ENCODE measurements at regions not wholly inside any gene's neighbourhood (a gene's known extent, or its start where the extent isn't known, plus 50 kb on each side); places are given as distances from the start of the nearest gene placed in this dataset.

GRCh38 chr1:18010408-18010807 is 97.2 kb upstream of the IGSF21 start:
- H3K36me3 Mint-ChIP-seq (ENCODE audit: low read depth), result no peaks in the 10 kb centered on the region
- no peak overlapping the region for H3K4me3 Mint-ChIP-seq
- H3K27ac Mint-ChIP-seq, result no peak overlapping the region
- H3K4me1 Mint-ChIP-seq (ENCODE audit: low read depth), result no peaks in the 10 kb centered on the region
- no peak for DNase-seq (ENCODE audit: low spot score)
- H3K9me3 Mint-ChIP-seq, result no peaks in the 10 kb centered on the region
- H3K27me3 Mint-ChIP-seq (ENCODE audit: low read depth), result no peaks in the 10 kb centered on the region

DNA sequence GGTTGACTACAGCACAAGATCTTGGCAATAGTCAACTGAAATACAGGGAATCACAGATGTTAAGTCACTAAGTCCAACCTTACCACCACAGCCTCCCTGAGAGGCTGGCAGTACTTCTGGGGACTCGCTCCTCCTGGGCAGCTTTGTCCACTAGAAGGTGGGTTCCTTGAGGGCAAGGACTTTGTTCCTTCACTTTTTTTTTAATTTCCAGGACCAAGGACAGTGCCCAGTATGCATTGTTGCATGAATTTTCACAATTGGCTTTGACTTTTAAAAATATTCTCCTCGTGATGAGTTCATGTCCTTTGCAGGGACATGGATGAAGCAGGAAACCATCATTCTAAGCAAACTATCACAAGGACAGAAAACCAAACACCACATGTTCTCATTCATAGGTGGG is 96.7 kb upstream of the IGSF21 start:
- no peak for DNase-seq (ENCODE audit: low spot score)
- no peak overlapping the region for H3K4me3 Mint-ChIP-seq
- H3K36me3 Mint-ChIP-seq (ENCODE audit: low read depth), result no peaks in the 10 kb centered on the region
- no peaks in the 10 kb centered on the region for H3K27me3 Mint-ChIP-seq (ENCODE audit: low read depth)
- no peaks in the 10 kb centered on the region for H3K9me3 Mint-ChIP-seq
- H3K27ac Mint-ChIP-seq, result no peak overlapping the region
- H3K4me1 Mint-ChIP-seq (ENCODE audit: low read depth), result no peaks in the 10 kb centered on the region

GRCh38 chr1:18011703-18012102 is 95.9 kb upstream of the IGSF21 start:
- no peak for DNase-seq (ENCODE audit: low spot score)
- H3K9me3 Mint-ChIP-seq, result no peaks in the 10 kb centered on the region
- H3K36me3 Mint-ChIP-seq (ENCODE audit: low read depth), result no peaks in the 10 kb centered on the region
- no peaks in the 10 kb centered on the region for H3K4me1 Mint-ChIP-seq (ENCODE audit: low read depth)
- H3K4me3 Mint-ChIP-seq, result no peak overlapping the region
- no peak overlapping the region for H3K27ac Mint-ChIP-seq
- H3K27me3 Mint-ChIP-seq (ENCODE audit: low read depth), result no peaks in the 10 kb centered on the region

DNA sequence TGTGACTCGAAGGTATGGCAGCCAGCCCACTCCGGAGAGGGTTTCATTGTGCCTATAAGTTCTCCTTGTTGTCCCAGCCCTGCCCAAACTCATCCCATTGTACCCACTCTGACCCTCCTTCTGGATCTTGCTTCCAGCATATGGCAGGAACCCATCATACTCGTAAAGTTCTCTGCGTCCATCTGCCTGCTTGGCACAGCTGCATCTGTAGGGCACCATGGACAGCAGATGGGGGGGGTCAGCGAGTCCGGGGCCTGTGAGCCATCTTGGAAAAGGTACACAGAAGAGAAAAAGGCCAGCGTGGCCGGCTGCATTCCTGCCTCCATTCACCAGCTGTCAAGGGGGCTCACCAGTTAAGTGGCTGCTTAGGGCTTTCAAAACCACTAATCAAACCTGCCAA is 94.9 kb upstream of the IGSF21 start:
- no peaks in the 10 kb centered on the region for H3K36me3 Mint-ChIP-seq (ENCODE audit: low read depth)

DNA sequence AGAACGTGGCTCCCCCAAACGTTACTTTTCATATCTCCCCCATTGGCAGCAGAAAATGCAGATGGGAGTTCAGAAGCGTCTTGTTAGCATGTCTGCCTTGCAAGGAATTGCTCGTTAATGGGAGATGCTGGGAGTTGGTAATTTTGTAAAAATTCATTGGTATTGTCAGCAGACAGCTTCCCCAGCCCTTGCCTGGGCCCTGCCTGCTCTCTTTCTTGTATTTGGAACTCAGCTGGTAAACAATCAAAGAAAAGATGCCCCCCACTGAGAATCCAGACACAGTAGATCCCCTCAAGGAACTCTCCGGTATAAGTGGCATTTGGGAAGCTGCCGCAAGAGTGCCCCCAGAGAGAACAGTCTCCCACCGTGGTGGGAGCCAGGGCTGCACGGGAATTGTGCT is 94.4 kb upstream of the IGSF21 start:
- Mint-ChIP-seq H3K9me3 (no peaks in the 10 kb centered on the region), H3K4me1 (ENCODE audit: low read depth) (no peaks in the 10 kb centered on the region), H3K4me3 (no peak overlapping the region), H3K27ac (no peak overlapping the region), H3K27me3 (ENCODE audit: low read depth) (no peaks in the 10 kb centered on the region), H3K36me3 (ENCODE audit: low read depth) (no peaks in the 10 kb centered on the region)
- DNase-seq (ENCODE audit: low spot score), result no peak

More for the DNA sequence above, 94.9 kb upstream of the IGSF21 start:
- Mint-ChIP-seq H3K4me1 (ENCODE audit: low read depth) (no peaks in the 10 kb centered on the region), H3K27me3 (ENCODE audit: low read depth) (no peaks in the 10 kb centered on the region), H3K27ac (no peak overlapping the region), H3K4me3 (no peak overlapping the region), H3K9me3 (no peaks in the 10 kb centered on the region)
- no peak for DNase-seq (ENCODE audit: low spot score)

DNA sequence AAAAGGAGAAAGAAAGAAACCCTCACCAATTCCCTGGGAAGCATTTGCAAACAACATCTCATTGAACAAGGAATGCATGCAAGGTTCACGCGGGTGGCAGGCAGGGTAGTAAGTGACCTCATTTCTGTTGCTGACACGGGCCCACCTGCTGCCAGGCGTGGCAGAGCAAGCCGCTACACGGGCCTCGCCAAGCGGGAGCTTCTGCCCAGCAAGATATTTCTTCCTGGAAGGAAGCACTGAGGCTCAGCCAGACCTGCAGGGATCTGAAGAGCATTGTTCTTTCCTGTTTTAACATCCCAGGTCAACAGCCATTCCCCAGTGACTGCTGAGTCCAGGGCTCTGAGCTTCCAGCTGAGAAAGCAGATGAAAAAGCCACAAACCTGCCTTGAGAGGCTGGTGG is 91.9 kb upstream of the IGSF21 start:
- no peak for DNase-seq (ENCODE audit: low spot score)
- H3K36me3 Mint-ChIP-seq (ENCODE audit: low read depth), result no peaks in the 10 kb centered on the region
- no peaks in the 10 kb centered on the region for H3K9me3 Mint-ChIP-seq
- H3K27me3 Mint-ChIP-seq (ENCODE audit: low read depth), result no peaks in the 10 kb centered on the region
- no peaks in the 10 kb centered on the region for H3K4me1 Mint-ChIP-seq (ENCODE audit: low read depth)
- H3K27ac Mint-ChIP-seq, result no peak overlapping the region
- H3K4me3 Mint-ChIP-seq, result no peak overlapping the region

- no peak overlapping the region for H3K4me3 Mint-ChIP-seq
- H3K36me3 Mint-ChIP-seq (ENCODE audit: low read depth), result no peaks in the 10 kb centered on the region
- DNase-seq (ENCODE audit: low spot score), result no peak
- no peak overlapping the region for H3K27ac Mint-ChIP-seq
- H3K9me3 Mint-ChIP-seq, result no peaks in the 10 kb centered on the region
- no peaks in the 10 kb centered on the region for H3K27me3 Mint-ChIP-seq (ENCODE audit: low read depth)
- no peaks in the 10 kb centered on the region for H3K4me1 Mint-ChIP-seq (ENCODE audit: low read depth)
Measured at GRCh38 chr1:18018366-18018765, 89.2 kb upstream of the IGSF21 start.

GRCh38 chr1:18020021-18020817 is 87.4 kb upstream of the IGSF21 start:
- Mint-ChIP-seq H3K4me3 (no peak overlapping the region), H3K27me3 (ENCODE audit: low read depth) (no peaks in the 10 kb centered on the region), H3K36me3 (ENCODE audit: low read depth) (no peaks in the 10 kb centered on the region), H3K27ac (no peak overlapping the region), H3K4me1 (ENCODE audit: low read depth) (no peaks in the 10 kb centered on the region), H3K9me3 (no peaks in the 10 kb centered on the region)
- DNase-seq (ENCODE audit: low spot score), result no peak

- DNase-seq (ENCODE audit: low spot score), result no peak
- Mint-ChIP-seq H3K27ac (no peak overlapping the region), H3K36me3 (ENCODE audit: low read depth) (no peaks in the 10 kb centered on the region), H3K4me3 (no peak overlapping the region), H3K4me1 (ENCODE audit: low read depth) (no peaks in the 10 kb centered on the region), H3K27me3 (ENCODE audit: low read depth) (no peaks in the 10 kb centered on the region), H3K9me3 (no peaks in the 10 kb centered on the region)
Measured at GRCh38 chr1:18021242-18021641, 86.4 kb upstream of the IGSF21 start.

DNA sequence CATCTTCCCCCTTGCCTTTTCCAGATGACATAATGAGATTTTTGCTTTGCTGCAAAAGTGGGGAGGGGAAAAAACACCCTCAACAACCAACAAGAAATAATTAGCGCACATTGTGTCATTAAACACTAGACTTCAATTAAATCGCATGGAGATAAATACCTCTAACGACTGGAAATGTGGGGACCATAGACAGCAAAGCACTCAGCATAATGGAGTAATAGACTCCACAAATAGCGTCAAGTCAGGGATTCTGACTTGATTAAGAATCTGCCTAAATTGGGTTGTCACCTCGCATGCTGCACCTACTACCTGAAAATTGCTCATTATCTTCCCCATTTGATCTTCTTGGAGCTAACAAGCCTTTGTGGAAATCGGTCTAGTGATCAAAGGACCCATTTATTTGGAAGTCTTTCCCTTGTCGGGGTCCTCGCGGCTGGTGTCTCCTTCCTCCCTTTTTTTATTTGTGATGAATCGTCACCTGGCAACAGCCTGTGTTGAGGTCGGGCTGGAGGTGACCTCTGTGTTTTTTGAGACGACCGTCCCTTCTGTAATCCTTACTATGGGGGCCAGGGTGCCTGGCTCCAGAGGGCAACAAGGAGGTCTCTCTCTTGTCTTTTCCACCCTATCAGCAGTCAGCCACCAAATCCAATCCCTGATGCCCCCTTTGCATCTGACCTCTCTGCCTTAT is 75.3 kb upstream of the IGSF21 start:
- Mint-ChIP-seq H3K27me3 (ENCODE audit: low read depth) (no peaks in the 10 kb centered on the region), H3K9me3 (no peaks in the 10 kb centered on the region), H3K4me3 (no peak overlapping the region)

GRCh38 chr1:18035145-18035544 is 72.5 kb upstream of the IGSF21 start:
- Mint-ChIP-seq H3K9me3 (no peaks in the 10 kb centered on the region), H3K27me3 (ENCODE audit: low read depth) (no peaks in the 10 kb centered on the region), H3K4me1 (ENCODE audit: low read depth) (no peaks in the 10 kb centered on the region), H3K27ac (no peak overlapping the region), H3K36me3 (ENCODE audit: low read depth) (no peaks in the 10 kb centered on the region), H3K4me3 (no peak overlapping the region)
- no peak for DNase-seq (ENCODE audit: low spot score)

More for the DNA sequence above, 75.3 kb upstream of the IGSF21 start:
- no peak for DNase-seq (ENCODE audit: low spot score)
- Mint-ChIP-seq H3K36me3 (ENCODE audit: low read depth) (no peaks in the 10 kb centered on the region), H3K4me1 (ENCODE audit: low read depth) (no peaks in the 10 kb centered on the region), H3K27ac (no peak overlapping the region)

- Mint-ChIP-seq H3K4me1 (ENCODE audit: low read depth) (no peaks in the 10 kb centered on the region), H3K4me3 (no peak overlapping the region), H3K27ac (no peak overlapping the region), H3K27me3 (ENCODE audit: low read depth) (no peaks in the 10 kb centered on the region), H3K36me3 (ENCODE audit: low read depth) (no peaks in the 10 kb centered on the region), H3K9me3 (no peaks in the 10 kb centered on the region)
- no peak for DNase-seq (ENCODE audit: low spot score)
Measured at GRCh38 chr1:18037651-18038050, 69.9 kb upstream of the IGSF21 start.

GRCh38 chr1:18038051-18038450 is 69.5 kb upstream of the IGSF21 start:
- H3K36me3 Mint-ChIP-seq (ENCODE audit: low read depth), result no peaks in the 10 kb centered on the region

DNA sequence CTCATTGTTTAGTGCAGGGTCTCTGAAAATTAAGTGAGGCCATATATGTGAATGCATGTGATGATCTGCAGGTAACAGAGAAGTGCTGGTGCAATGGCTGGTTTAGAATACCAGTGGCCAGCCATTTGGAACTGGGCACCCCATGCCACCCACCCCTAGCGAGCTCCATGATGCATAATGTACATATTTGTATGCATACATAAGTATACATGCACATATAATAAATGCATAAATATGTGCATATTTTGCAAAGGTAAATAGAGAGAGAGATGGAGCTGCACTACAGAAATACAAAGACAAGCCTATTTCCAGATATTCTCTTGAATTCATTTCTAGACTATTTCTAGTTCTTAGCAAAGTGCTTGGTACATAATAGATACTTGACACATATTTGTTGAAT is 68.5 kb upstream of the IGSF21 start:
- H3K9me3 Mint-ChIP-seq, result no peaks in the 10 kb centered on the region
- no peak overlapping the region for H3K27ac Mint-ChIP-seq
- H3K4me1 Mint-ChIP-seq (ENCODE audit: low read depth), result no peaks in the 10 kb centered on the region
- H3K27me3 Mint-ChIP-seq (ENCODE audit: low read depth), result no peaks in the 10 kb centered on the region
- no peak for DNase-seq (ENCODE audit: low spot score)
- H3K4me3 Mint-ChIP-seq, result no peak overlapping the region
- no peaks in the 10 kb centered on the region for H3K36me3 Mint-ChIP-seq (ENCODE audit: low read depth)

More at GRCh38 chr1:18038051-18038450, 69.5 kb upstream of the IGSF21 start:
- no peaks in the 10 kb centered on the region for H3K9me3 Mint-ChIP-seq
- H3K27ac Mint-ChIP-seq, result no peak overlapping the region
- no peaks in the 10 kb centered on the region for H3K27me3 Mint-ChIP-seq (ENCODE audit: low read depth)
- no peak overlapping the region for H3K4me3 Mint-ChIP-seq
- H3K4me1 Mint-ChIP-seq (ENCODE audit: low read depth), result no peaks in the 10 kb centered on the region
- no peak for DNase-seq (ENCODE audit: low spot score)

Data from T-helper 2 cell treated with Interferon-gamma antibody and Interleukin-4, amounts not matched to agents 5 μg/mL and 100 μg/mL, for 36 hours (primary cell).